ENCODE measurements at regions not wholly inside any gene's neighbourhood (a gene's known extent, or its start where the extent isn't known, plus 50 kb on each side); places are given as distances from the start of the nearest gene placed in this dataset.

DNA sequence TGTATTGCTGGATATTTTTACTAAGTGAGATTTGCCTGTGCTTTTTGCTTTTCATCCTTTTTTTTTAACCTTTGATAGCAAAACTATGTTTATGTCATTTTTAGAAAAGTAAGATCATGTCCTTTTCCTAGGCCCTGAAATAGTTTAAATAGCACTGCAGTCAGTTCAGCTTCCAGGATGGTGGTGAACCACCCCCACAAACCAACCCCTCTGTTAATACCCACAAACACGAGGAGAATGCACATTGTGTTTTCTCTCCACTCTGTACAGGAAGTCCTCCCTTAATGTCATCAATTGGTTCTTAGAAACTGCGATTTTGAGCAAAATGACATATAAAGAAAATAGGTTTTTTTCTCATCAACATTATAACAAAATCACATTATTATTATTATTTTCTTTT is 117.7 kb upstream of the DSCAM start:
- H4K91ac ChIP-seq (ENCODE audit: insufficient read depth, low read depth, low read length): no peak overlapping the region
- no TSS peak for BruUV-seq (replicated peaks)
- ChIA-PET CTCF (no interaction called here), POLR2A (ENCODE audit: unreplicated experiment) (no interaction called here)
- H3K4ac ChIP-seq (ENCODE audit: low read depth, low read length): no peak overlapping the region
- no peak overlapping the region for H4K8ac ChIP-seq (ENCODE audit: low read depth in 2 of 2, low read length in 2 of 2)
- dilution Hi-C loops (cut with HindIII; ENCODE audit: low sequenced_read_pairs, unreplicated experiment): no loop called here
- no peak overlapping the region for H3K4me2 ChIP-seq (ENCODE audit: low read depth, low read length)
- H3K23ac ChIP-seq (ENCODE audit: low read depth, low read length): no peak overlapping the region
- no peak overlapping the region for H2BK120ac ChIP-seq (ENCODE audit: low read depth, low read length)
- no peak overlapping the region for H4K5ac ChIP-seq (ENCODE audit: low read depth, low read length)
- H3K27me3 ChIP-seq (ENCODE audit: control insufficient read depth, insufficient read depth, low read length): no peaks in the 10 kb centered on the region
- in situ Hi-C loops (cut with MboI; ENCODE audit: low sequenced_read_pairs): no loop called here
- no peak overlapping the region for H3K56ac ChIP-seq (ENCODE audit: extremely low read depth, insufficient read depth, low read length)
- H3K36me3 ChIP-seq (ENCODE audit: control insufficient read depth, insufficient read depth, low read length): no peaks in the 10 kb centered on the region
- no peak overlapping the region for H2AK9ac ChIP-seq (replicated peaks; ENCODE audit: low read depth, low read length, poor library complexity)
- no peak overlapping the region for H3K18ac ChIP-seq (ENCODE audit: low read depth, low read length)
- H3K4me1 ChIP-seq (ENCODE audit: control insufficient read depth, insufficient read depth, low read length): no peaks in the 10 kb centered on the region
- WGBS, 2 experiments (ENCODE audit: extremely low coverage in 2 of 2, insufficient read length in 1 of 2): no CpG with 5 or more reads among the region's 2 CpGs
- H4K20me1 ChIP-seq (ENCODE audit: insufficient read depth, low read length): no peaks in the 10 kb centered on the region
- H3K79me1 ChIP-seq (ENCODE audit: low read depth in 1 of 2, low read length in 2 of 2): no peaks in the 10 kb centered on the region
- H2AFZ ChIP-seq (replicated peaks; ENCODE audit: low read length, poor library complexity): no peak overlapping the region
- no peak overlapping the region for H2AK5ac ChIP-seq (ENCODE audit: low read depth, low read length)
- no peak overlapping the region for H3K27ac ChIP-seq (ENCODE audit: insufficient read depth, low read length)
- H3K9ac ChIP-seq (ENCODE audit: low read depth, low read length): no peak overlapping the region
- H2BK5ac ChIP-seq (ENCODE audit: low read depth, low read length, poor library complexity, severe bottlenecking): no peak overlapping the region
- intact Hi-C loops (cut with micrococcal nuclease): no loop called here
- no peak for DNase-seq
- no peak for ATAC-seq (ENCODE audit: low read depth)
- TF ChIP-seq MAFK (IDR thresholded peaks at IDR 0.05; ENCODE audit: low read depth, low read length): no peak
- no peak for TF ChIP-seq CHD1 (IDR thresholded peaks at IDR 0.05; ENCODE audit: low read depth, low read length)
- no peak for TF ChIP-seq RAD21 (IDR thresholded peaks at IDR 0.05; ENCODE audit: low read length)
- TF ChIP-seq FOS (IDR thresholded peaks at IDR 0.05; ENCODE audit: low read depth, low read length): no peak
- TF ChIP-seq, protein P1, sequence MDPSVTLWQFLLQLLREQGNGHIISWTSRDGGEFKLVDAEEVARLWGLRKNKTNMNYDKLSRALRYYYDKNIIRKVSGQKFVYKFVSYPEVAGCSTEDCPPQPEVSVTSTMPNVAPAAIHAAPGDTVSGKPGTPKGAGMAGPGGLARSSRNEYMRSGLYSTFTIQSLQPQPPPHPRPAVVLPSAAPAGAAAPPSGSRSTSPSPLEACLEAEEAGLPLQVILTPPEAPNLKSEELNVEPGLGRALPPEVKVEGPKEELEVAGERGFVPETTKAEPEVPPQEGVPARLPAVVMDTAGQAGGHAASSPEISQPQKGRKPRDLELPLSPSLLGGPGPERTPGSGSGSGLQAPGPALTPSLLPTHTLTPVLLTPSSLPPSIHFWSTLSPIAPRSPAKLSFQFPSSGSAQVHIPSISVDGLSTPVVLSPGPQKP (IDR thresholded peaks at IDR 0.05; ENCODE audit: borderline replicate concordance, low read depth, low read length): no peak
- TF ChIP-seq MXI1 (IDR thresholded peaks at IDR 0.05; ENCODE audit: borderline replicate concordance, low read depth, low read length): no peak
- TF ChIP-seq, protein P2, sequence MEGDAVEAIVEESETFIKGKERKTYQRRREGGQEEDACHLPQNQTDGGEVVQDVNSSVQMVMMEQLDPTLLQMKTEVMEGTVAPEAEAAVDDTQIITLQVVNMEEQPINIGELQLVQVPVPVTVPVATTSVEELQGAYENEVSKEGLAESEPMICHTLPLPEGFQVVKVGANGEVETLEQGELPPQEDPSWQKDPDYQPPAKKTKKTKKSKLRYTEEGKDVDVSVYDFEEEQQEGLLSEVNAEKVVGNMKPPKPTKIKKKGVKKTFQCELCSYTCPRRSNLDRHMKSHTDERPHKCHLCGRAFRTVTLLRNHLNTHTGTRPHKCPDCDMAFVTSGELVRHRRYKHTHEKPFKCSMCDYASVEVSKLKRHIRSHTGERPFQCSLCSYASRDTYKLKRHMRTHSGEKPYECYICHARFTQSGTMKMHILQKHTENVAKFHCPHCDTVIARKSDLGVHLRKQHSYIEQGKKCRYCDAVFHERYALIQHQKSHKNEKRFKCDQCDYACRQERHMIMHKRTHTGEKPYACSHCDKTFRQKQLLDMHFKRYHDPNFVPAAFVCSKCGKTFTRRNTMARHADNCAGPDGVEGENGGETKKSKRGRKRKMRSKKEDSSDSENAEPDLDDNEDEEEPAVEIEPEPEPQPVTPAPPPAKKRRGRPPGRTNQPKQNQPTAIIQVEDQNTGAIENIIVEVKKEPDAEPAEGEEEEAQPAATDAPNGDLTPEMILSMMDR (conservative IDR thresholded peaks at IDR 0.05; ENCODE audit: low read depth, low read length): no peak
- H3K4me3 ChIP-seq (ENCODE audit: insufficient read depth, low read depth, low read length): no peak overlapping the region
- H2BK20ac ChIP-seq (ENCODE audit: low read depth, low read length): no peak overlapping the region
- H3K14ac ChIP-seq (replicated peaks; ENCODE audit: low read depth, low read length): no peak overlapping the region
- H3K9me1 ChIP-seq (ENCODE audit: insufficient read depth, low read length): no peaks in the 10 kb centered on the region
- H3K9me3 ChIP-seq (ENCODE audit: control insufficient read depth, insufficient read depth, low read length): peaks cover 7% of the 10 kb centered on the region
- no peak overlapping the region for H2BK15ac ChIP-seq (ENCODE audit: low read depth, low read length)
